ENCODE measurements at regions not wholly inside any gene's neighbourhood (a gene's known extent, or its start where the extent isn't known, plus 50 kb on each side); places are given as distances from the start of the nearest gene placed in this dataset.

- H3K9me3 Mint-ChIP-seq = peaks cover 5% of the 10 kb centered on the region
- no peaks in the 10 kb centered on the region for H3K36me3 Mint-ChIP-seq
- no peak for DNase-seq (ENCODE audit: extremely low spot score, unreplicated experiment)
- TF ChIP-seq CTCF (conservative IDR thresholded peaks at IDR 0.05) = no peak
- no peak overlapping the region for H3K27ac Mint-ChIP-seq
- peaks cover 31% of the 10 kb centered on the region for H3K4me1 Mint-ChIP-seq (ENCODE audit: unreplicated experiment)
- H3K4me3 Mint-ChIP-seq = no peak overlapping the region
- H3K27me3 Mint-ChIP-seq = peaks cover 35% of the 10 kb centered on the region
Observed at GRCh38 chr2:136219341-136219740, 101.4 kb upstream of the CXCR4 start.

DNA sequence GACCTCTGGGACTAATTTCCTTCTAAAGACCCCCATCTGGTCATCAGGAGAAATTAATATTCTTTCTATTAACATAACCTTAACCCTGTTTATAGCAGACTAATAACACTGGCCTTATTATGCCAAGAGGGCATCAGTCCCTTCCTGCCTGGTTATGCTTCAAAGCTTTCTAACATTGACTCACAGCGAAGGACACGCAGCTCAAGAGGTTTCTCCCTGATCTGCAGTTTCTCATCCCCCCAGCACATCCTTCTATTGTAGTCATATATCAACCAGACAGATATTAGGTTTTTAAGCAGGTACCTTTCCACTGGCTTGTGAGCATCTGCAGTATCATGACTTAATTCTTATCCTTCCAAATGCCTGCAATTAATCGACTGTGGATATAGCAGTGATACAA is 100.0 kb upstream of the CXCR4 start:
- H3K4me3 Mint-ChIP-seq = no peak overlapping the region
- no peak for TF ChIP-seq CTCF (conservative IDR thresholded peaks at IDR 0.05)
- peaks cover 47% of the 10 kb centered on the region for H3K27me3 Mint-ChIP-seq
- H3K36me3 Mint-ChIP-seq = no peaks in the 10 kb centered on the region
- peaks cover 5% of the 10 kb centered on the region for H3K9me3 Mint-ChIP-seq
- peaks cover 31% of the 10 kb centered on the region for H3K4me1 Mint-ChIP-seq (ENCODE audit: unreplicated experiment)
- H3K27ac Mint-ChIP-seq = no peak overlapping the region
- DNase-seq (ENCODE audit: extremely low spot score, unreplicated experiment) = no peak

- no peak overlapping the region for H3K27ac Mint-ChIP-seq
- H3K4me1 Mint-ChIP-seq (ENCODE audit: unreplicated experiment) = peaks cover 28% of the 10 kb centered on the region
Observed at GRCh38 chr2:136215908-136216472, 98.0 kb upstream of the CXCR4 start.

DNA sequence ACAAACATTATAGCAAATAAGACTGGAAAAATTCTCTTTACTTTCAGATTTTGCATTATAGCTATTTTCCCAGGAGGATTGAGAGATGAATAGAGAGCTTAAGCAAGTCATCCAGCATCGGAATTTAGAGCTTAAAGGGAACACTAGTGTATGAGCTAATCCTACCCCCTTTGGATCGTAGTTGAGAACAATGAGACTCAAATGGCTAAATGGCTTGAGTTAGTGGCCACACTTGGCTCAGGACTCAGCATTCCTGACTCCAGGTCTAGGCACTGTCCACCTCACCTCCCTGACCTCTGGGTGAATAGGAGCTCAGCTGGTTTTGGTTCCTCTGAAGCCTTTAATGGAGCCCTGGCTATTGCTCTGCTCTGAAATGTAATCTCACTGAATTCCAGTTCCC is 97.5 kb upstream of the CXCR4 start:
- Mint-ChIP-seq H3K4me1 (ENCODE audit: unreplicated experiment) (peaks cover 28% of the 10 kb centered on the region), H3K27me3 (peaks cover 54% of the 10 kb centered on the region), H3K9me3 (peaks cover 3% of the 10 kb centered on the region), H3K36me3 (no peaks in the 10 kb centered on the region), H3K4me3 (no peak overlapping the region), H3K27ac (no peak overlapping the region)
- DNase-seq (ENCODE audit: extremely low spot score, unreplicated experiment) = no peak
- TF ChIP-seq CTCF (conservative IDR thresholded peaks at IDR 0.05) = no peak

More at GRCh38 chr2:136215908-136216472, 98.0 kb upstream of the CXCR4 start:
- Mint-ChIP-seq H3K27me3 (peaks cover 51% of the 10 kb centered on the region), H3K9me3 (no peaks in the 10 kb centered on the region), H3K4me3 (no peak overlapping the region), H3K36me3 (no peaks in the 10 kb centered on the region)
- TF ChIP-seq CTCF (conservative IDR thresholded peaks at IDR 0.05) = no peak
- DNase-seq (ENCODE audit: extremely low spot score, unreplicated experiment) = no peak

GRCh38 chr2:136214307-136215200 is 96.6 kb upstream of the CXCR4 start:
- Mint-ChIP-seq H3K9me3 (peaks cover 11% of the 10 kb centered on the region), H3K4me1 (ENCODE audit: unreplicated experiment) (peaks cover 20% of the 10 kb centered on the region), H3K27me3 (peaks cover 51% of the 10 kb centered on the region), H3K36me3 (no peaks in the 10 kb centered on the region), H3K4me3 (no peak overlapping the region), H3K27ac (peak overlapping the region; percentile 5)
- no peak for DNase-seq (ENCODE audit: extremely low spot score, unreplicated experiment)
- no peak for TF ChIP-seq CTCF (conservative IDR thresholded peaks at IDR 0.05)

Data from type B pancreatic cell (in vitro differentiated cells).